MCF 10A (cell line): ENCODE measurements at regions not wholly inside any gene's neighbourhood (a gene's known extent, or its start where the extent isn't known, plus 50 kb on each side); places are given as distances from the start of the nearest gene placed in this dataset.

ENCODE experiments used
- BruUV-seq: library from RNA; stranded (reverse); fragments of 400-500 nt; replicated peaks from 2 replicates; lab custom pipeline; 2021; lab: Mats Ljungman, UMichigan
- CTCF ChIA-PET: fragments of 300-600 bp; sonication (Branson Sonifier 250); formaldehyde crosslinking; extraction: SDS; loops from one replicate; lab custom pipeline; 2021; ENCODE audit warnings: antibody characterized with exemption, inconsistent platforms; lab: Yijun Ruan, JAX
- POLR2A ChIA-PET: fragments of 300-600, 350-650 bp; sonication (Branson Sonifier 250); formaldehyde crosslinking; extraction: SDS; loops from one replicate; lab custom pipeline; 2020; ENCODE audit warnings: antibody characterized with exemption, inconsistent platforms; lab: Yijun Ruan, JAX
- DNase-seq: peaks from one replicate; pipeline ENCODE4 v3.0.0-alpha.2; 2018; ENCODE audit not compliant: unreplicated experiment
- H3K27ac Mint-ChIP-seq: one replicate; pipeline ENCODE4 v1.8.0; 2022; ENCODE audit warnings: mild to moderate bottlenecking, low read depth, mixed read lengths; ENCODE audit not compliant: unreplicated experiment
- H3K27me3 Mint-ChIP-seq: one replicate; pipeline ENCODE4 v1.8.0; 2022; ENCODE audit warnings: mixed read lengths; ENCODE audit not compliant: insufficient read depth, unreplicated experiment
- H3K36me3 Mint-ChIP-seq: one replicate; pipeline ENCODE4 v1.8.0; 2022; ENCODE audit warnings: mild to moderate bottlenecking, moderate library complexity, mixed read lengths; ENCODE audit not compliant: insufficient read depth, unreplicated experiment
- H3K4me1 Mint-ChIP-seq: one replicate; pipeline ENCODE4 v1.8.0; 2022; ENCODE audit warnings: mixed read lengths; ENCODE audit not compliant: insufficient read depth, unreplicated experiment
- H3K4me3 Mint-ChIP-seq: one replicate; pipeline ENCODE4 v1.8.0; 2022; ENCODE audit warnings: mild to moderate bottlenecking, moderate library complexity, mixed read lengths; ENCODE audit not compliant: unreplicated experiment
- H3K9me3 Mint-ChIP-seq: one replicate; pipeline ENCODE4 v1.8.0; 2022; ENCODE audit warnings: mixed read lengths; ENCODE audit not compliant: unreplicated experiment
- CTCF ChIP-seq: fragments of 200-600 bp; IDR thresholded peaks from one replicate; pipeline ENCODE4 v1.8.0; 2022; ENCODE audit warnings: antibody characterized with exemption, mild to moderate bottlenecking; ENCODE audit not compliant: unreplicated experiment
- intact Hi-C: fragments of 100-400 bp; cut with micrococcal nuclease; formaldehyde crosslinking; loops from 2 replicates; pipeline ENCODE4 v1.14.1; 2022

GRCh38 chr3:109825971-109826810 lies 488.8 kb upstream of the DPPA4 start:
- BruUV-seq, result no TSS peak
- no peaks in the 10 kb centered on the region for H3K9me3 Mint-ChIP-seq
- CTCF ChIA-PET, result interaction anchor here (0.6 to 0.7 kb wide), 2 partner anchors 73 to 464 kb away, joined by 3 to 4 read pairs; no protein-coding TSS in a partner anchor

DNA sequence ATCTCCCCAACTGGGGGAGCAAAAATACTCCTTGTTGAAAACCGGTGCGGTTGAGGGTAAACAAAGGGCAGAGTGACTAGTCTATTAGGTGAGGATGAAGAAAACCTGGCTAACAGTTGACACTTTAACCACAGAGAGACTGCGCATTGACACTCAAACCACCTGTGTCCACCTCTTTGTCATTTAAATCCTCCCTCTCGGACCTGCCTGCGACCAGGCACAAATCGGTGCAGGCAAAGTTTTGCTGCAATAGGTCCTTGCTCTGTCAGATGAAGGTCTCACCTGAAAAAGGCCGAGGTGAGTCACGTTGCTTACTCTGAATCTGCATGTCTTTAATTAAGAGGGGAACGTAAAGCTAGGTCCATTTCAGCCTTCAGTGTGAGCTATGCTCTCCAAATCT lies 494.1 kb upstream of the DPPA4 start:
- POLR2A ChIA-PET, result no interaction called here
- DNase-seq, result no peak
- no peaks in the 10 kb centered on the region for H3K9me3 Mint-ChIP-seq
- H3K27me3 Mint-ChIP-seq, result no peaks in the 10 kb centered on the region
- no peak overlapping the region for H3K4me3 Mint-ChIP-seq
- no peaks in the 10 kb centered on the region for H3K36me3 Mint-ChIP-seq
- H3K27ac Mint-ChIP-seq, result no peak overlapping the region
- no TSS peak for BruUV-seq
- CTCF ChIA-PET, result no interaction called here
- no peaks in the 10 kb centered on the region for H3K4me1 Mint-ChIP-seq
- TF ChIP-seq CTCF, result no peak
- intact Hi-C loops, result no loop called here

More at GRCh38 chr3:109825971-109826810, 488.8 kb upstream of the DPPA4 start:
- intact Hi-C loops, result no loop called here
- DNase-seq, result no peak
- Mint-ChIP-seq H3K4me3 (no peak overlapping the region), H3K27ac (no peak overlapping the region), H3K4me1 (no peaks in the 10 kb centered on the region), H3K36me3 (no peaks in the 10 kb centered on the region), H3K27me3 (no peaks in the 10 kb centered on the region)
- POLR2A ChIA-PET, result no interaction called here
- TF ChIP-seq CTCF, result no peak

GRCh38 chr3:109835958-109836357 lies 498.6 kb upstream of the DPPA4 start:
- TF ChIP-seq CTCF, result no peak
- Mint-ChIP-seq H3K4me1 (no peaks in the 10 kb centered on the region), H3K4me3 (no peak overlapping the region), H3K36me3 (no peaks in the 10 kb centered on the region), H3K27ac (no peak overlapping the region), H3K9me3 (no peaks in the 10 kb centered on the region), H3K27me3 (no peaks in the 10 kb centered on the region)
- ChIA-PET CTCF (no interaction called here), POLR2A (no interaction called here)
- no peak for DNase-seq
- intact Hi-C loops, result no loop called here
- no TSS peak for BruUV-seq

GRCh38 chr3:109851854-109852253 lies 514.5 kb upstream of the DPPA4 start:
- peaks cover 9% of the 10 kb centered on the region for H3K9me3 Mint-ChIP-seq
- DNase-seq, result no peak
- H3K4me1 Mint-ChIP-seq, result no peaks in the 10 kb centered on the region
- ChIA-PET CTCF (no interaction called here), POLR2A (no interaction called here)
- H3K36me3 Mint-ChIP-seq, result no peaks in the 10 kb centered on the region
- no peak overlapping the region for H3K27ac Mint-ChIP-seq
- no TSS peak for BruUV-seq
- no peaks in the 10 kb centered on the region for H3K27me3 Mint-ChIP-seq
- no peak for TF ChIP-seq CTCF
- no peak overlapping the region for H3K4me3 Mint-ChIP-seq
- intact Hi-C loops, result no loop called here
